ENCODE measurements at regions not wholly inside any gene's neighbourhood (a gene's known extent, or its start where the extent isn't known, plus 50 kb on each side); places are given as distances from the start of the nearest gene placed in this dataset.

DNA sequence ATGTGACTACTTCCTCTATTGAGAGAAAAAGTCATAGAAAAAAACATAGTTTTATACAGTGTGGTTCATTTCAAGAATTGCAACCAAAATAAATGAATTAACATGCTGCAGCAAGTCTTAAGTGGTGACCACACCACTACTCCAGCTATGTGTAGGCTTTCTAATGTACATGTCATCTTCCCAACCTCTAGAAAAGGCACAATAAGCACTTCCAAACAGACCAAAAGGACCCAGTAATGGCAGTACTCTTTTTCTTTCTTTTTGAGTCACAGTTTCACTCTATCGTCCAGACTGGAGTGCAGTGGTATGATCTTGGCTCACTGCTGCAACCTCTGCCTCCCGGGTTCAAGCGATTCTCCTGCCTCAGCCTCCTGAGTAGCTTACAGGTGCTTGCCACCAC lies 219.3 kb upstream of the KBTBD8 start:
- TF ChIP-seq, protein P1, sequence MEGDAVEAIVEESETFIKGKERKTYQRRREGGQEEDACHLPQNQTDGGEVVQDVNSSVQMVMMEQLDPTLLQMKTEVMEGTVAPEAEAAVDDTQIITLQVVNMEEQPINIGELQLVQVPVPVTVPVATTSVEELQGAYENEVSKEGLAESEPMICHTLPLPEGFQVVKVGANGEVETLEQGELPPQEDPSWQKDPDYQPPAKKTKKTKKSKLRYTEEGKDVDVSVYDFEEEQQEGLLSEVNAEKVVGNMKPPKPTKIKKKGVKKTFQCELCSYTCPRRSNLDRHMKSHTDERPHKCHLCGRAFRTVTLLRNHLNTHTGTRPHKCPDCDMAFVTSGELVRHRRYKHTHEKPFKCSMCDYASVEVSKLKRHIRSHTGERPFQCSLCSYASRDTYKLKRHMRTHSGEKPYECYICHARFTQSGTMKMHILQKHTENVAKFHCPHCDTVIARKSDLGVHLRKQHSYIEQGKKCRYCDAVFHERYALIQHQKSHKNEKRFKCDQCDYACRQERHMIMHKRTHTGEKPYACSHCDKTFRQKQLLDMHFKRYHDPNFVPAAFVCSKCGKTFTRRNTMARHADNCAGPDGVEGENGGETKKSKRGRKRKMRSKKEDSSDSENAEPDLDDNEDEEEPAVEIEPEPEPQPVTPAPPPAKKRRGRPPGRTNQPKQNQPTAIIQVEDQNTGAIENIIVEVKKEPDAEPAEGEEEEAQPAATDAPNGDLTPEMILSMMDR (IDR thresholded peaks at IDR 0.05): no peak
- TF ChIP-seq POLR2A (IDR thresholded peaks at IDR 0.05): no peak

All from heart left ventricle (tissue), 13 donors.